Lower leg skin (tissue), 4 donors: ENCODE measurements at regions not wholly inside any gene's neighbourhood (a gene's known extent, or its start where the extent isn't known, plus 50 kb on each side); places are given as distances from the start of the nearest gene placed in this dataset.

ENCODE experiments used
- DNase-seq, 2 donors: peaks; one replicate each; pipeline ENCODE4 v3.0.0-alpha.2; 2019; ENCODE audit warnings: low spot score in 2 of 2
- H3K4me3 ChIP-seq: fragments of 200-600 bp; sonication (generic); 2 replicates; pipeline ENCODE4 v1.5.1; 2017; ENCODE audit warnings: mild to moderate bottlenecking, low read depth; ENCODE audit not compliant: poor library complexity, severe bottlenecking
- CTCF ChIP-seq, 3 donors: fragments of 450-650 bp; IDR thresholded peaks; one replicate each; pipeline ENCODE4 v1.5.1; 2016; ENCODE audit warnings: antibody characterized with exemption in 3 of 3, mild to moderate bottlenecking in 3 of 3, moderate library complexity in 2 of 3
- POLR2A ChIP-seq, 2 donors: fragments of 450-650 bp; IDR thresholded peaks; one replicate each; pipeline ENCODE4 v1.6.1; 2016 to 2017; ENCODE audit warnings: antibody characterized with exemption in 2 of 2, mild to moderate bottlenecking in 1 of 2, moderate library complexity in 1 of 2
- WGBS, 2 donors: methylation state at CpG; one replicate each; pipeline ENCODE4 v1.1.5; 2018; 5-methylcytosine and 5-hydroxymethylcytosine counted together
- intact Hi-C: fragments of 100-400 bp; cut with DNase I; formaldehyde crosslinking; loops from one replicate; pipeline ENCODE4 v1.15.0; 2023; ENCODE audit warnings: low total_unique reads

GRCh38 chr5:17113174-17113958, 104.1 kb upstream of the BASP1 start:
- WGBS, 2 donors: 80 to 82% methylated on average over 9 of the region's 9 CpGs
- DNase-seq: no peak
- no peak overlapping the region for H3K4me3 ChIP-seq
- TF ChIP-seq CTCF (IDR thresholded peaks at IDR 0.05): no peak
- no peak for TF ChIP-seq POLR2A (IDR thresholded peaks at IDR 0.05)
- intact Hi-C loops: no loop called here

- no peak overlapping the region for H3K4me3 ChIP-seq
- TF ChIP-seq CTCF (IDR thresholded peaks at IDR 0.05) (no peak), POLR2A (IDR thresholded peaks at IDR 0.05) (no peak)
- 54 to 62% methylated on average over 6 of the region's 6 CpGs for WGBS, 2 donors
- intact Hi-C loops: no loop called here
- DNase-seq: no peak
These were observed 103.2 kb upstream of the BASP1 start for GRCh38 chr5:17114233-17114632.

- WGBS, 2 donors: 75 to 76% methylated on average over 6 of the region's 6 CpGs
- TF ChIP-seq CTCF (IDR thresholded peaks at IDR 0.05) (no peak), POLR2A (IDR thresholded peaks at IDR 0.05) (no peak)
- no peak for DNase-seq
These were observed 102.5 kb upstream of the BASP1 start for GRCh38 chr5:17114715-17115599.

GRCh38 chr5:17115855-17116254, 101.6 kb upstream of the BASP1 start:
- DNase-seq: no peak
- no peak overlapping the region for H3K4me3 ChIP-seq
- 77% methylated on average over 3 of the region's 3 CpGs for WGBS, 2 donors
- no peak for TF ChIP-seq POLR2A (IDR thresholded peaks at IDR 0.05)
- no peak for TF ChIP-seq CTCF (IDR thresholded peaks at IDR 0.05)
- intact Hi-C loops: no loop called here

More at GRCh38 chr5:17114715-17115599, 102.5 kb upstream of the BASP1 start:
- intact Hi-C loops: no loop called here
- no peak overlapping the region for H3K4me3 ChIP-seq

GRCh38 chr5:17118631-17119030, 98.8 kb upstream of the BASP1 start:
- no peak overlapping the region for H3K4me3 ChIP-seq
- TF ChIP-seq CTCF (IDR thresholded peaks at IDR 0.05) (no peak), POLR2A (IDR thresholded peaks at IDR 0.05) (no peak)
- DNase-seq: peak in 1 of 2 donors; percentile 64
- 43 to 55% methylated on average over 9 of the region's 9 CpGs for WGBS, 2 donors
- intact Hi-C loops: no loop called here
